HepG2 (cell line): ENCODE measurements at regions not wholly inside any gene's neighbourhood (a gene's known extent, or its start where the extent isn't known, plus 50 kb on each side); places are given as distances from the start of the nearest gene placed in this dataset.

Experiments
- ATAC-seq: fragments of 200-7000 bp; cut with Tn5 transposase; 3 replicates; pipeline ENCODE4 v1.9.1; 2020; ENCODE audit warnings: mild to moderate bottlenecking, moderate library complexity
- BruUV-seq: library from RNA; stranded (reverse); fragments of 400-500 nt; replicated peaks from 2 replicates; lab custom pipeline; 2021; lab: Mats Ljungman, UMichigan
- CTCF ChIA-PET: fragments of 300-600 bp; formaldehyde crosslinking; extraction: SDS; loops from one replicate; lab custom pipeline; 2021; ENCODE audit warnings: low total read pairs, inconsistent platforms, low intra/inter-chr PET ratio; lab: Yijun Ruan, JAX
- POLR2A ChIA-PET: fragments of 350-600 bp; sonication (Branson Sonifier 250); formaldehyde crosslinking; loops from one replicate; lab custom pipeline; 2020; ENCODE audit warnings: antibody characterized with exemption, inconsistent platforms; lab: Yijun Ruan, JAX
- DNase-seq: peaks from one replicate; pipeline ENCODE4 v3.0.0-alpha.2; 2015; ENCODE audit warnings: low spot score
- FAIRE-seq: peaks from 3 replicates; lab custom pipeline; 2011; peaks lifted over from hg19 to GRCh38; lab: Jason Lieb, UNC
- H2AFZ ChIP-seq: one replicate; pipeline ENCODE4 v1.6.1; 2011; ENCODE audit warnings: low read length, inconsistent platforms
- H3K27ac ChIP-seq: fragments of 300-600 bp; 3 replicates; pipeline ENCODE4 v1.8.0; 2011; ENCODE audit warnings: mixed run types, mild to moderate bottlenecking, mixed read lengths, low read length, inconsistent platforms; ENCODE audit not compliant: insufficient read depth; ENCODE audit errors: extremely low read length
- H3K27me3 ChIP-seq, 2 experiments: fragments of 200-600 bp in 1 of 2; 2 replicates in 1 of 2; 3 replicates in 1 of 2; pipeline versions ENCODE4 v1.6.0 to v1.8.0; 2011; ENCODE audit warnings: low read length in 2 of 2, mild to moderate bottlenecking in 2 of 2, moderate library complexity in 2 of 2, inconsistent platforms in 1 of 2; ENCODE audit not compliant: insufficient read depth in 2 of 2, control insufficient read depth in 1 of 2
- H3K36me3 ChIP-seq, 2 experiments: fragments of 200-600 bp in 1 of 2; replicated peaks in 1 of 2; 2 replicates in 1 of 2; 3 replicates in 1 of 2; pipeline versions ENCODE4 v1.5.1 to v1.8.0; 2011; ENCODE audit warnings: low read length in 2 of 2, inconsistent platforms in 1 of 2; ENCODE audit not compliant: insufficient read depth in 2 of 2, control insufficient read depth in 1 of 2
- H3K4me1 ChIP-seq: 2 replicates; pipeline ENCODE4 v1.5.1; 2012; ENCODE audit warnings: low read length, inconsistent platforms; ENCODE audit not compliant: insufficient read depth
- H3K4me2 ChIP-seq: 2 replicates; pipeline ENCODE4 v1.6.0; 2011; ENCODE audit warnings: low read depth, low read length, inconsistent platforms
- H3K4me3 ChIP-seq, 3 experiments: fragments of 200-600 bp in 1 of 3; sonication (generic), shearing (Covaris generic) in 1 of 3; replicated peaks in 1 of 3; 2 replicates each; pipeline ENCODE4 v1.5.1; 2011 to 2016; ENCODE audit warnings: low read length in 3 of 3, inconsistent platforms in 2 of 3, low read depth in 2 of 3, mild to moderate bottlenecking in 2 of 3, control low read depth in 1 of 3, mixed read lengths in 1 of 3; ENCODE audit not compliant: insufficient read depth in 1 of 3
- H3K79me2 ChIP-seq: one replicate; pipeline ENCODE4 v1.6.1; 2011; ENCODE audit warnings: low read length, inconsistent platforms; ENCODE audit not compliant: insufficient read depth
- H3K9ac ChIP-seq: 2 replicates; pipeline ENCODE4 v1.6.0; 2011; ENCODE audit warnings: mild to moderate bottlenecking, low read depth, low read length, inconsistent platforms; ENCODE audit not compliant: insufficient read depth
- H3K9me3 ChIP-seq: 2 replicates; pipeline ENCODE4 v1.5.1; 2012; ENCODE audit warnings: mild to moderate bottlenecking, low read length
- H4K20me1 ChIP-seq: 2 replicates; pipeline ENCODE4 v1.6.0; 2011; ENCODE audit warnings: inconsistent platforms, mild to moderate bottlenecking, low read length, moderate library complexity; ENCODE audit not compliant: insufficient read depth
- ATRX ChIP-seq: sonication (generic); formaldehyde crosslinking; IDR thresholded peaks from 2 replicates; pipeline ENCODE4 v1.4.0; 2020; ENCODE audit warnings: missing genetic modification reagents, borderline replicate concordance
- DZIP1 ChIP-seq: sonication (generic); formaldehyde crosslinking; IDR thresholded peaks from 2 replicates; pipeline ENCODE4 v1.5.0; 2020; ENCODE audit warnings: mild to moderate bottlenecking, missing genetic modification reagents
- GTF2F1 ChIP-seq: fragments of 150-350 bp; IDR thresholded peaks from 2 replicates; pipeline ENCODE4 v1.6.1; 2014; ENCODE audit warnings: low read length
- MTA1 ChIP-seq: sonication (generic); formaldehyde crosslinking; IDR thresholded peaks from 2 replicates; pipeline ENCODE4 v1.4.0; 2020; ENCODE audit warnings: missing genetic modification reagents, mild to moderate bottlenecking, borderline replicate concordance
- PBX3 ChIP-seq: sonication (generic); formaldehyde crosslinking; IDR thresholded peaks from 2 replicates; pipeline ENCODE4 v1.8.1; 2023; ENCODE audit warnings: missing genetic modification reagents, inconsistent platforms, borderline replicate concordance
- ZBTB42 ChIP-seq: sonication (generic); formaldehyde crosslinking; IDR thresholded peaks from 2 replicates; pipeline ENCODE4 v1.5.0; 2020; ENCODE audit warnings: mild to moderate bottlenecking, missing genetic modification reagents
- ZNF446 ChIP-seq: sonication (generic); formaldehyde crosslinking; IDR thresholded peaks from 2 replicates; pipeline ENCODE4 v1.5.0; 2020; ENCODE audit warnings: mild to moderate bottlenecking, missing genetic modification reagents
- ZNF782 ChIP-seq: sonication (generic); formaldehyde crosslinking; IDR thresholded peaks from 2 replicates; pipeline ENCODE4 v1.4.0; 2020; ENCODE audit warnings: missing genetic modification reagents, mild to moderate bottlenecking, borderline replicate concordance
- ZSCAN20 ChIP-seq: sonication (generic); formaldehyde crosslinking; IDR thresholded peaks from 2 replicates; pipeline ENCODE4 v1.4.0; 2020; ENCODE audit warnings: missing genetic modification reagents, mild to moderate bottlenecking, borderline replicate concordance
- WGBS: methylation state at CpG from one replicate; pipeline ENCODE4 v1.1.6; 2017; ENCODE audit warnings: low lambda C conversion rate; 5-methylcytosine and 5-hydroxymethylcytosine counted together
- in situ Hi-C: cut with HindIII; loops from 2 replicates; pipeline ENCODE4 v1.10.0; 2017; ENCODE audit warnings: low pct_unique_long_range_greater_than_20kb; ENCODE audit not compliant: extremely low pct_ligation_motif_present
- intact Hi-C: fragments of 100-400 bp; cut with micrococcal nuclease; formaldehyde crosslinking; loops from one replicate; pipeline ENCODE4 v1.10.0; 2022; ENCODE audit not compliant: unreplicated experiment
- TF ChIP-seq, protein P1 (sequence below): sonication (generic); formaldehyde crosslinking; IDR thresholded peaks from 2 replicates; pipeline ENCODE4 v1.5.0; 2020; ENCODE audit warnings: mild to moderate bottlenecking, missing genetic modification reagents
- TF ChIP-seq, protein P2 (sequence below): sonication (generic); formaldehyde crosslinking; conservative IDR thresholded peaks from 2 replicates; pipeline ENCODE4 v1.4.0; 2020; ENCODE audit warnings: missing genetic modification reagents

DNA sequence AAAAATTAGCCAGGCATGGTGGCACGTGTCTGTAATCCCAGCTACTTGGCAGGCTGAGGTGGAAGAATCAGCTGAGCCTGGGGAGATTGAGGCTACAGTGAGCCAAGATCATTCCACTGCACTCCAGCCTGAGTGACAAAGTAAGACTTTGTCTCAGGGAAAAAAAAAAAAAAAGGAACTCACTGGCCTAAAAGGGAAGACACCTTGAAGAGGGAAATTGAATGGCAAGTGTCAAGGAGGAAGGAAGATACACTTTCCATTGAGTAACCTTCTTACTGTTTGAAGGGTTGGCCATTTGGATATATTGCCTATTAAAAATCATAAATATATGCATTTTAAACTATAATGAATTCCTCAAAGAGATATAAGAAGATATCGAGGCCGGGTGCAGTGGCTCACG is 147.5 kb upstream of the FAM241A start:
- H3K4me1 ChIP-seq: no peaks in the 10 kb centered on the region
- ChIA-PET CTCF (no interaction called here), POLR2A (no interaction called here)
- no peak overlapping the region for H3K9ac ChIP-seq
- no peaks in the 10 kb centered on the region for H4K20me1 ChIP-seq
- no peak overlapping the region for H3K4me3 ChIP-seq
- H2AFZ ChIP-seq: no peak overlapping the region
- FAIRE-seq: no peak
- H3K79me2 ChIP-seq: no peaks in the 10 kb centered on the region
- no TSS peak for BruUV-seq
- no peaks in the 10 kb centered on the region for H3K36me3 ChIP-seq
- no peaks in the 10 kb centered on the region for H3K9me3 ChIP-seq
- H3K4me2 ChIP-seq: no peak overlapping the region
- no peak for DNase-seq
- H3K27me3 ChIP-seq: no peaks in the 10 kb centered on the region
- no peak overlapping the region for H3K27ac ChIP-seq
- 7% methylated on average over 4 of the region's 4 CpGs for WGBS
- no peak for ATAC-seq
- in situ Hi-C loops (no loop called here), intact Hi-C loops (no loop called here)
- no peak for TF ChIP-seq ZSCAN20
- no peak for TF ChIP-seq ZNF446 (CRISPR knock-in tag)
- no peak for TF ChIP-seq ZNF782 (CRISPR knock-in tag)
- TF ChIP-seq MTA1 (CRISPR knock-in tag): no peak
- no peak for TF ChIP-seq PBX3 (CRISPR knock-in tag)
- TF ChIP-seq, protein P1, sequence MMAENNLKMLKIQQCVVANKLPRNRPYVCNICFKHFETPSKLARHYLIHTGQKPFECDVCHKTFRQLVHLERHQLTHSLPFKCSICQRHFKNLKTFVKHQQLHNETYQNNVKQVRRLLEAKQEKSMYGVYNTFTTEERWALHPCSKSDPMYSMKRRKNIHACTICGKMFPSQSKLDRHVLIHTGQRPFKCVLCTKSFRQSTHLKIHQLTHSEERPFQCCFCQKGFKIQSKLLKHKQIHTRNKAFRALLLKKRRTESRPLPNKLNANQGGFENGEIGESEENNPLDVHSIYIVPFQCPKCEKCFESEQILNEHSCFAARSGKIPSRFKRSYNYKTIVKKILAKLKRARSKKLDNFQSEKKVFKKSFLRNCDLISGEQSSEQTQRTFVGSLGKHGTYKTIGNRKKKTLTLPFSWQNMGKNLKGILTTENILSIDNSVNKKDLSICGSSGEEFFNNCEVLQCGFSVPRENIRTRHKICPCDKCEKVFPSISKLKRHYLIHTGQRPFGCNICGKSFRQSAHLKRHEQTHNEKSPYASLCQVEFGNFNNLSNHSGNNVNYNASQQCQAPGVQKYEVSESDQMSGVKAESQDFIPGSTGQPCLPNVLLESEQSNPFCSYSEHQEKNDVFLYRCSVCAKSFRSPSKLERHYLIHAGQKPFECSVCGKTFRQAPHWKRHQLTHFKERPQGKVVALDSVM: no peak
- no peak for TF ChIP-seq GTF2F1
- TF ChIP-seq, protein P2, sequence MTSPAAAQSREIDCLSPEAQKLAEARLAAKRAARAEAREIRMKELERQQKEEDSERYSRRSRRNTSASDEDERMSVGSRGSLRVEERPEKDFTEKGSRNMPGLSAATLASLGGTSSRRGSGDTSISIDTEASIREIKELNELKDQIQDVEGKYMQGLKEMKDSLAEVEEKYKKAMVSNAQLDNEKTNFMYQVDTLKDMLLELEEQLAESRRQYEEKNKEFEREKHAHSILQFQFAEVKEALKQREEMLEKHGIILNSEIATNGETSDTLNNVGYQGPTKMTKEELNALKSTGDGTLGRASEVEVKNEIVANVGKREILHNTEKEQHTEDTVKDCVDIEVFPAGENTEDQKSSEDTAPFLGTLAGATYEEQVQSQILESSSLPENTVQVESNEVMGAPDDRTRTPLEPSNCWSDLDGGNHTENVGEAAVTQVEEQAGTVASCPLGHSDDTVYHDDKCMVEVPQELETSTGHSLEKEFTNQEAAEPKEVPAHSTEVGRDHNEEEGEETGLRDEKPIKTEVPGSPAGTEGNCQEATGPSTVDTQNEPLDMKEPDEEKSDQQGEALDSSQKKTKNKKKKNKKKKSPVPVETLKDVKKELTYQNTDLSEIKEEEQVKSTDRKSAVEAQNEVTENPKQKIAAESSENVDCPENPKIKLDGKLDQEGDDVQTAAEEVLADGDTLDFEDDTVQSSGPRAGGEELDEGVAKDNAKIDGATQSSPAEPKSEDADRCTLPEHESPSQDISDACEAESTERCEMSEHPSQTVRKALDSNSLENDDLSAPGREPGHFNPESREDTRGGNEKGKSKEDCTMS (CRISPR knock-in tag): no peak
- no peak for TF ChIP-seq ZBTB42 (CRISPR knock-in tag)
- TF ChIP-seq ATRX (CRISPR knock-in tag): no peak
- no peak for TF ChIP-seq DZIP1 (CRISPR knock-in tag)
